ENCODE measurements at regions not wholly inside any gene's neighbourhood (a gene's known extent, or its start where the extent isn't known, plus 50 kb on each side); places are given as distances from the start of the nearest gene placed in this dataset.

GRCh38 chr2:21231985-21232384 lies 108.2 kb downstream of the TDRD15 start:
- TF ChIP-seq NFE2L1 (CRISPR knock-in tag; IDR thresholded peaks at IDR 0.05) (no peak), ATF1 (CRISPR knock-in tag; IDR thresholded peaks at IDR 0.05) (no peak)

Data from WTC11 (cell line).